Adrenal gland (tissue), 9 donors: ENCODE measurements at regions not wholly inside any gene's neighbourhood (a gene's known extent, or its start where the extent isn't known, plus 50 kb on each side); places are given as distances from the start of the nearest gene placed in this dataset.
"Not testable (repeated sequence)": the region's sequence is repeated elsewhere in the genome, so short reads cannot be mapped to it uniquely, and the experiment has no call there.

Source experiments
- DNase-seq, 7 donors: peaks; one replicate each; pipeline ENCODE4 v3.0.0-alpha.2; 2019 to 2020
- H3K27ac ChIP-seq, 5 donors: fragments of 200-600 bp; sonication (generic) in 4 of 5; 1 replicate in 3 of 5; 2 replicates in 2 of 5; pipeline versions ENCODE4 v1.5.1 to v1.8.0; 2016 to 2020; ENCODE audit warnings: mild to moderate bottlenecking in 1 of 5
- H3K27me3 ChIP-seq: fragments of 200-600 bp; 2 replicates; pipeline ENCODE4 v1.8.0; 2021
- H3K36me3 ChIP-seq, 2 donors: fragments of 200-600 bp; replicated peaks in 1 of 2; 1 replicate in 1 of 2; 2 replicates in 1 of 2; pipeline versions ENCODE4 v1.5.1 to v1.8.0; 2018 to 2022
- H3K4me1 ChIP-seq, 2 donors: fragments of 200-600 bp; replicated peaks in 1 of 2; 1 replicate in 1 of 2; 2 replicates in 1 of 2; pipeline versions ENCODE4 v1.5.1 to v1.8.0; 2018 to 2021
- H3K4me3 ChIP-seq, 4 donors: fragments of 200-600 bp; sonication (generic) in 3 of 4; one replicate each; pipeline ENCODE4 v1.5.1; 2016 to 2018
- H3K9me3 ChIP-seq, 3 donors: fragments of 200-600 bp; sonication (generic) in 1 of 3; replicated peaks in 1 of 3; 1 replicate in 2 of 3; 2 replicates in 1 of 3; pipeline versions ENCODE4 v1.5.1 to v1.8.0; 2016 to 2021
- POLR2A ChIP-seq, 2 donors: fragments of 450-650 bp; IDR thresholded peaks; one replicate each; pipeline ENCODE4 v1.6.1; 2017; ENCODE audit warnings: antibody characterized with exemption in 2 of 2, mild to moderate bottlenecking in 2 of 2, moderate library complexity in 1 of 2
- WGBS, 4 donors: extraction: QIAGEN DNeasy Blood & Tissue Kit in 2 of 4; methylation state at CpG; one replicate each; pipeline versions ENCODE4 v1.1.5 to v1.1.7; 2013 to 2017; 5-methylcytosine and 5-hydroxymethylcytosine counted together
- intact Hi-C, 2 donors: fragments of 100-400 bp; cut with DNase I; formaldehyde crosslinking; loops; one replicate each; pipeline versions ENCODE4 v1.14.1 to v1.15.0; 2022 to 2023
- TF ChIP-seq, protein P1 (sequence below), 6 experiments: fragments of 450-650 bp in 4 of 6; fragments of 200-600 bp in 2 of 6; sonication (generic) in 1 of 6; IDR thresholded peaks; 1 replicate in 5 of 6; 2 replicates in 1 of 6; pipeline versions ENCODE4 v1.5.1 to v1.8.0; 2016 to 2021; ENCODE audit warnings: antibody characterized with exemption in 6 of 6, mild to moderate bottlenecking in 2 of 6, moderate library complexity in 1 of 6
- donor health status: healthy with polysubstance abuse.
- donor health status: Bipolar disorder and iron deficiency.
- donor health status: DM: yes; HTN: yes; CAD: no.
- donor health status: DM: no; HTN: no; CAD: no.
- donor health status: DM: no; HTN: no; CAD: no.

DNA sequence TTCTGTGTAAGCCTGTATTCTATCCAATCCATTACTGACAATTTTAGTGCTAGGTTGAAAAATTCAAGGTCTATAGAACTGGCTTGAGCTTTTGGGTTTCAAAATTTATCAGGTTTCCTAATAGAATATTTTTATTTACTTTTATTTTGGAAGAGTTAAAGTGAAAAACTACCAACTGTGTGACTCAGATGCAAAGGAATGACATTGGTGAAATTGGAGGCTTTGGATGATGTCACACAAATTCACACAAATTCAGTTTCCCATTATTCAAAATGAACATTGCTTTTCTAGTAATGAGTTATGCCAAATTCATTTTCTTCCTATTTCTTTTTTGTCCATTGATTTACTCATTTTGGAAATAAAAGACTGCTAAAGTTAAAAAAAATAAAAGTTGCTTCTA lies 186.9 kb downstream of the ALX1 start:
- Histone ChIP-seq H3K27me3 (peaks cover 7% of the 10 kb centered on the region), H3K4me1 (no peaks in the 10 kb centered on the region), H3K4me3 (no peak overlapping the region), H3K36me3 (no peaks in the 10 kb centered on the region), H3K27ac (no peak overlapping the region), H3K9me3 (no peaks in the 10 kb centered on the region)
- DNase-seq: no peak
- TF ChIP-seq POLR2A (IDR thresholded peaks at IDR 0.05): no peak
- TF ChIP-seq, protein P1, sequence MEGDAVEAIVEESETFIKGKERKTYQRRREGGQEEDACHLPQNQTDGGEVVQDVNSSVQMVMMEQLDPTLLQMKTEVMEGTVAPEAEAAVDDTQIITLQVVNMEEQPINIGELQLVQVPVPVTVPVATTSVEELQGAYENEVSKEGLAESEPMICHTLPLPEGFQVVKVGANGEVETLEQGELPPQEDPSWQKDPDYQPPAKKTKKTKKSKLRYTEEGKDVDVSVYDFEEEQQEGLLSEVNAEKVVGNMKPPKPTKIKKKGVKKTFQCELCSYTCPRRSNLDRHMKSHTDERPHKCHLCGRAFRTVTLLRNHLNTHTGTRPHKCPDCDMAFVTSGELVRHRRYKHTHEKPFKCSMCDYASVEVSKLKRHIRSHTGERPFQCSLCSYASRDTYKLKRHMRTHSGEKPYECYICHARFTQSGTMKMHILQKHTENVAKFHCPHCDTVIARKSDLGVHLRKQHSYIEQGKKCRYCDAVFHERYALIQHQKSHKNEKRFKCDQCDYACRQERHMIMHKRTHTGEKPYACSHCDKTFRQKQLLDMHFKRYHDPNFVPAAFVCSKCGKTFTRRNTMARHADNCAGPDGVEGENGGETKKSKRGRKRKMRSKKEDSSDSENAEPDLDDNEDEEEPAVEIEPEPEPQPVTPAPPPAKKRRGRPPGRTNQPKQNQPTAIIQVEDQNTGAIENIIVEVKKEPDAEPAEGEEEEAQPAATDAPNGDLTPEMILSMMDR (IDR thresholded peaks at IDR 0.05): no peak
- intact Hi-C loops: no loop called here

DNA sequence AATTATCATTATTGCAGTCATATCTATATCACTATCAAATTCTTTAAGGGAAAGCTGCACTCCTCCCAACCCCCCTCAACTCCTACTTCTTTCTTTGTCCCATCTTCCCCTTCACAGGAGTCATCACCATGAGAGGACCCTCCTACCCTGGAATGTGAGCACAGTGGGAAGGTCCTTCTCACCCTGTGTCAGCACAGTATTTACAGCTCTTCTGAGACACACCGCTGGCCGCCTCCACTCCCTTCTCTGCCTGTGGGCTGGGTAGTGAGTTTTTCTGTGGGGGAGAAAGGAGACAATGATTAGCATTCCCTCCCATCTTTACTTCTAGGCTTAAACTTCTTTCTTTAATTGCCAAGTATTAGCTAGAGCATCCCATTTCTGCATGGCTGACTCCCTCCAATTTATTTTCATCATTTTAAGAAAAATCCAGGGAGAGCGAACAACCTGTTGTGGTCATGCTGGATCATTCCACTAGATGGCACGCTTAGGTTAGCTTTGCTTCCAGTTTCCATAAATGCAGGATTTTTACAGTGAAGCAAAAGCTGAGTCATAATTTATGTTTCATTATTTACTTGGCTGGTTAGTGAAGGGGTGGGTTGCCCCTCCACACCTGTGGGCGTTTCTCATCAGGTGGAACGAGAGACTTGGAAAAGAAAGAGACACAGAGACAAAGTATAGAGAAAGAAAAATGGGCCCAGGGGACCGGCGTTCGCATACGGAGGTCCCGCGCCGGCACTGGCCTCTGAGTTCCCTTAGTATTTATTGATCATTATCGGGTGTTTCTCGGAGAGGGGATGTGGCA lies 188.5 kb downstream of the ALX1 start:
- 11 to 17% (median 16%) methylated on average over 15 of the region's 15 CpGs for WGBS, 4 donors
- no peak overlapping the region for H3K27ac ChIP-seq
- no peaks in the 10 kb centered on the region for H3K4me1 ChIP-seq
- H3K36me3 ChIP-seq: no peaks in the 10 kb centered on the region
- intact Hi-C loops: no loop called here
- no peaks in the 10 kb centered on the region for H3K9me3 ChIP-seq
- H3K27me3 ChIP-seq: peaks cover 7% of the 10 kb centered on the region
- DNase-seq: peak in 6 of 7 donors; percentile 23 to 66 (median 50)
- TF ChIP-seq POLR2A (IDR thresholded peaks at IDR 0.05): no peak
- TF ChIP-seq, protein P1 (IDR thresholded peaks at IDR 0.05): peak; percentile 67 to 79 (median 76)
- peak overlapping the region in 2 of 4 donors; percentile 5 to 52 for H3K4me3 ChIP-seq

DNA sequence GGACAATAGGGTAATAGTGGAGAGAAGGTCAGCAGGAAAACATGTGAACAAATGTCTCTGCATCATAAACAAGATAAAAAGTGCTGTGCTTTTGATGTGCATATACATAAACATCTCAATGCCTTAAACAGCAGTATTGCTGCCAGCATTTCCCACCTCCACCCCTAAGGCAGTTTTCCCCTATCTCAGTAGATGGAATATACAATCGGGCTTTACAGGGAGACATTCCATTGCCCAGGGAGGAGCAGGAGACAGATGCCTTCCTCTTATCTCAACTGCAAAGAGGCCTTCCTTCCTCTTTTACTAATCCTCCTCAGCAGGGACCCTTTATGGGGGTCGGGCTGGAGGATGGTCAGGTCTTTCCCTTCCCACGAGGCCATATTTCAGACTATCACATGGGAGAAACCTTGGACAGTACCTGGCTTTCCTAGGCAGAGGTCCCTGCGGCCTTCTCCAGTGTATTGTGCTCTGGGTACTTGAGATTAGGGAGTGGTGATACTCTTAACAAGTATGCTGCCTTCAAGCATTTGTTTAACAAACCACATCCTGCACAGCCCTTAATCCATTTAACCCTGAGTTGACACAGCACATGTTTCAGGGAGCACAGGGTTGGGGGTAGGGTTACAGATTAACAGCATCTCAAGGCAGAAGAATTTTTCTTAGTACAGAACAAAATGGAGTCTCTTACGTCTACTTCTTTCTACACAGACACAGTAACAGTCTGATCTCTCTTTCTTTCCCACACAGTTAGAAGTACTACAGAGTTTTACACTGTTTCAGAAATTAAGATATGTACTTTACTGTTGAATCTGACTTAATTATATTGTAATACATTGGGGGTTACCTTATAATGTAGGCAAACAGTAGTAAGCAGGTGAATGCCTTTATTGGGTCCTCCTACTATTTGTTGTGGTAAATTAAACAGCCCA lies 189.4 kb downstream of the ALX1 start:
- not testable (repeated sequence) for H3K36me3 ChIP-seq, DNase-seq, H3K27ac ChIP-seq, H3K4me1 ChIP-seq, H3K27me3 ChIP-seq, H3K9me3 ChIP-seq
- peak overlapping the region in 1 of 4 donors; percentile 52 for H3K4me3 ChIP-seq
- intact Hi-C loops: loop anchor here (5.0 to 10.0 kb wide), 2 partner anchors 403 to 405 kb away; partner anchors contain the start of gene NTS (in 2 of the 2)
- 34 to 48% (median 39%) methylated on average over 5 of the region's 5 CpGs for WGBS, 4 donors

- H3K27me3 ChIP-seq, H3K27ac ChIP-seq, H3K36me3 ChIP-seq, DNase-seq, H3K4me3 ChIP-seq, H3K9me3 ChIP-seq, H3K4me1 ChIP-seq: not testable (repeated sequence)
- 84 to 93% (median 86%) methylated on average over 1 of the region's 1 CpG for WGBS, 4 donors
- intact Hi-C loops: loop anchor here in 1 of 2 donors (10.0 kb wide), 1 partner anchor 400 kb away; the partner anchor contains the start of gene NTS
These were observed 195.3 kb downstream of the ALX1 start for GRCh38 chr12:85475277-85475676.

DNA sequence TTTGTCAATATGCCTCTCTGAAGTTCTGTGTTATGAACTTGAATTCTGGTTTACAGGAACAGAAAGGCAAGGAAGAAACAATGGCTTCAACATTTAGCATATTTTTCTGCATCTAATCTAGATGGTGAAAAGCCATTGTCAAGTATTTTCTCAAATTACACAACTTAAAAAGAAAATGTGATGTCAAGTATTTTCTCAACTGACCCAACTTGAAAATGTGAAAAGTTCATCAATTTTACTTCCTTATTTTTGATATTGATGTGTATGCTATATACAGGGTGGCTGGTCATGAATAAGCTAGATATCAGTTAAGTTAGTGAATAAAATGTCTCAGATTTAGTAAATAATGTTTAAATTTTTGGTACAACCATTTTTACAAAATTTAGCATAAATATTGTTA lies 196.7 kb downstream of the ALX1 start:
- intact Hi-C loops: loop anchor here in 1 of 2 donors (10.0 kb wide), 1 partner anchor 398 kb away; the partner anchor contains the start of gene NTS
- Histone ChIP-seq H3K4me1 (no peaks in the 10 kb centered on the region), H3K36me3 (no peaks in the 10 kb centered on the region), H3K4me3 (no peak overlapping the region), H3K27me3 (peaks cover 5% of the 10 kb centered on the region), H3K9me3 (no peaks in the 10 kb centered on the region), H3K27ac (no peak overlapping the region)
- TF ChIP-seq, protein P1 (IDR thresholded peaks at IDR 0.05): no peak
- no peak for DNase-seq
